ENCODE measurements at regions not wholly inside any gene's neighbourhood (a gene's known extent, or its start where the extent isn't known, plus 50 kb on each side); places are given as distances from the start of the nearest gene placed in this dataset.
"Not testable (repeated sequence)": the region's sequence is repeated elsewhere in the genome, so short reads cannot be mapped to it uniquely, and the experiment has no call there.

- CTCF ChIA-PET = no interaction called here
- TF ChIP-seq CTCF (IDR thresholded peaks at IDR 0.05) = no peak
- intact Hi-C loops (cut with DNase I, micrococcal nuclease) = no loop called here
Measured at GRCh38 chr11:104678408-104678807, 219.9 kb downstream of the CASP12 start.

GRCh38 chr11:104677069-104677468 is 221.2 kb downstream of the CASP12 start:
- H3K36me3 ChIP-seq (ENCODE audit: insufficient read depth, low read length); H3K4me3 ChIP-seq (ENCODE audit: low read length); H3K4me1 ChIP-seq (ENCODE audit: insufficient read depth, low read length); ATAC-seq (ENCODE audit: poor library complexity); H3K27me3 ChIP-seq (ENCODE audit: control insufficient read depth in 1 of 2, insufficient read depth in 2 of 2, low read length in 2 of 2); H3K9me3 Mint-ChIP-seq; H3K27me3 Mint-ChIP-seq; H3K4me1 Mint-ChIP-seq (ENCODE audit: low read depth); H3K36me3 Mint-ChIP-seq (ENCODE audit: low read depth); DNase-seq; H3K9me3 ChIP-seq (ENCODE audit: control insufficient read depth in 1 of 2, insufficient read depth in 1 of 2, low read length in 2 of 2); POLR2A ChIA-PET; H3K27ac Mint-ChIP-seq; H3K4me3 Mint-ChIP-seq; intact Hi-C loops (cut with DNase I, micrococcal nuclease); H3K27ac ChIP-seq (ENCODE audit: low read depth in 1 of 2, low read length in 2 of 2); CTCF ChIA-PET: not testable (repeated sequence)

More at GRCh38 chr11:104678408-104678807, 219.9 kb downstream of the CASP12 start:
- ATAC-seq (ENCODE audit: poor library complexity) (no peak), DNase-seq (no peak)
- peaks cover 4% of the 10 kb centered on the region for H3K36me3 Mint-ChIP-seq (ENCODE audit: low read depth)
- Histone ChIP-seq H3K4me1 (ENCODE audit: insufficient read depth, low read length) (no peaks in the 10 kb centered on the region), H3K27me3 (ENCODE audit: control insufficient read depth in 1 of 2, insufficient read depth in 2 of 2, low read length in 2 of 2) (no peaks in the 10 kb centered on the region), H3K27ac (ENCODE audit: low read depth in 1 of 2, low read length in 2 of 2) (no peak overlapping the region), H3K9me3 (ENCODE audit: control insufficient read depth in 1 of 2, insufficient read depth in 1 of 2, low read length in 2 of 2) (no peaks in the 10 kb centered on the region), H3K36me3 (ENCODE audit: insufficient read depth, low read length) (no peaks in the 10 kb centered on the region), H3K4me3 (ENCODE audit: low read length) (no peak overlapping the region)
- H3K4me1 Mint-ChIP-seq (ENCODE audit: low read depth) = no peaks in the 10 kb centered on the region
- peaks cover 4% of the 10 kb centered on the region for H3K9me3 Mint-ChIP-seq
- H3K27ac Mint-ChIP-seq = no peak overlapping the region
- no peaks in the 10 kb centered on the region for H3K27me3 Mint-ChIP-seq
- H3K4me3 Mint-ChIP-seq = no peak overlapping the region
- POLR2A ChIA-PET = no interaction called here

- no peak for TF ChIP-seq CTCF (IDR thresholded peaks at IDR 0.05)
- Histone ChIP-seq H3K27ac (ENCODE audit: low read depth in 1 of 2, low read length in 2 of 2) (no peak overlapping the region), H3K9me3 (ENCODE audit: control insufficient read depth in 1 of 2, insufficient read depth in 1 of 2, low read length in 2 of 2) (no peaks in the 10 kb centered on the region), H3K4me3 (ENCODE audit: low read length) (no peak overlapping the region), H3K27me3 (ENCODE audit: control insufficient read depth in 1 of 2, insufficient read depth in 2 of 2, low read length in 2 of 2) (no peaks in the 10 kb centered on the region), H3K4me1 (ENCODE audit: insufficient read depth, low read length) (no peaks in the 10 kb centered on the region), H3K36me3 (ENCODE audit: insufficient read depth, low read length) (no peaks in the 10 kb centered on the region)
- peaks cover 2% of the 10 kb centered on the region for H3K36me3 Mint-ChIP-seq (ENCODE audit: low read depth)
- peaks cover 8% of the 10 kb centered on the region for H3K4me1 Mint-ChIP-seq (ENCODE audit: low read depth)
- no peak overlapping the region for H3K27ac Mint-ChIP-seq
- DNase-seq (no peak), ATAC-seq (ENCODE audit: poor library complexity) (no peak)
- ChIA-PET POLR2A (no interaction called here), CTCF (interaction anchor here (1.6 kb wide), 1 partner anchor 27 kb away, joined by 3 read pairs; no protein-coding TSS in a partner anchor)
- no peak overlapping the region for H3K4me3 Mint-ChIP-seq
- peaks cover 4% of the 10 kb centered on the region for H3K9me3 Mint-ChIP-seq
- no peaks in the 10 kb centered on the region for H3K27me3 Mint-ChIP-seq
- intact Hi-C loops (cut with DNase I, micrococcal nuclease) = no loop called here
Measured at GRCh38 chr11:104672897-104673296, 225.4 kb downstream of the CASP12 start.

- no peaks in the 10 kb centered on the region for H3K36me3 ChIP-seq (ENCODE audit: insufficient read depth, low read length)
- no peaks in the 10 kb centered on the region for H3K9me3 Mint-ChIP-seq
- no peaks in the 10 kb centered on the region for H3K9me3 ChIP-seq (ENCODE audit: control insufficient read depth in 1 of 2, insufficient read depth in 1 of 2, low read length in 2 of 2)
- no peaks in the 10 kb centered on the region for H3K4me1 ChIP-seq (ENCODE audit: insufficient read depth, low read length)
- ChIA-PET POLR2A (no interaction called here), CTCF (no interaction called here)
- no peak overlapping the region for H3K27ac Mint-ChIP-seq
- H3K27me3 Mint-ChIP-seq = no peaks in the 10 kb centered on the region
- H3K4me3 ChIP-seq (ENCODE audit: low read length) = no peak overlapping the region
- peak; percentile 57 for ATAC-seq (ENCODE audit: poor library complexity)
- no peak overlapping the region for H3K4me3 Mint-ChIP-seq
- H3K4me1 Mint-ChIP-seq (ENCODE audit: low read depth) = peaks cover 8% of the 10 kb centered on the region
- TF ChIP-seq CTCF (IDR thresholded peaks at IDR 0.05) = no peak
- DNase-seq = peak in 2 of 14 experiments; percentile 18 to 20
- H3K27me3 ChIP-seq (ENCODE audit: control insufficient read depth in 1 of 2, insufficient read depth in 2 of 2, low read length in 2 of 2) = no peaks in the 10 kb centered on the region
- intact Hi-C loops (cut with DNase I, micrococcal nuclease) = no loop called here
- no peak overlapping the region for H3K27ac ChIP-seq (ENCODE audit: low read depth in 1 of 2, low read length in 2 of 2)
- H3K36me3 Mint-ChIP-seq (ENCODE audit: low read depth) = no peaks in the 10 kb centered on the region
Measured at GRCh38 chr11:104668797-104669463, 229.3 kb downstream of the CASP12 start.

All from CD4-positive, alpha-beta T cell (primary cell).